HG03520 (cell line): ENCODE measurements at regions not wholly inside any gene's neighbourhood (a gene's known extent, or its start where the extent isn't known, plus 50 kb on each side); places are given as distances from the start of the nearest gene placed in this dataset.

Source experiments
- ATAC-seq: cut with Tn5 transposase; IDR thresholded peaks from one replicate; pipeline ENCODE4 v1.9.1; 2021; ENCODE audit warnings: mild to moderate bottlenecking, moderate library complexity; ENCODE audit not compliant: unreplicated experiment

GRCh38 chr2:136207030-136207623 lies 89.2 kb upstream of the CXCR4 start:
- ATAC-seq, result peak; percentile 32

GRCh38 chr2:136206613-136207012 lies 88.7 kb upstream of the CXCR4 start:
- peak; percentile 90 for ATAC-seq

GRCh38 chr2:136205615-136206014 lies 87.7 kb upstream of the CXCR4 start:
- ATAC-seq, result no peak

- no peak for ATAC-seq
These were observed 87.0 kb upstream of the CXCR4 start for GRCh38 chr2:136204971-136205370.

GRCh38 chr2:136195226-136195625 lies 77.3 kb upstream of the CXCR4 start:
- no peak for ATAC-seq

GRCh38 chr2:136191041-136191440 lies 73.1 kb upstream of the CXCR4 start:
- no peak for ATAC-seq

GRCh38 chr2:136189221-136189782 lies 71.4 kb upstream of the CXCR4 start:
- ATAC-seq, result no peak

GRCh38 chr2:136188086-136188485 lies 70.1 kb upstream of the CXCR4 start:
- ATAC-seq, result no peak

- ATAC-seq, result no peak
These were observed 68.2 kb upstream of the CXCR4 start for GRCh38 chr2:136185981-136186776.

GRCh38 chr2:136183097-136183496 lies 65.1 kb upstream of the CXCR4 start:
- ATAC-seq, result no peak

- no peak for ATAC-seq
These were observed 64.4 kb upstream of the CXCR4 start for GRCh38 chr2:136182315-136182714.

GRCh38 chr2:136179602-136179975 lies 61.6 kb upstream of the CXCR4 start:
- ATAC-seq, result no peak

- ATAC-seq, result no peak
These were observed 61.1 kb upstream of the CXCR4 start for GRCh38 chr2:136178941-136179601.

GRCh38 chr2:136175868-136176267 lies 57.9 kb upstream of the CXCR4 start:
- no peak for ATAC-seq

- ATAC-seq, result no peak
These were observed 57.5 kb upstream of the CXCR4 start for GRCh38 chr2:136175466-136175865.

GRCh38 chr2:136173126-136173525 lies 55.2 kb upstream of the CXCR4 start:
- ATAC-seq, result no peak

GRCh38 chr2:136171223-136171622 lies 53.3 kb upstream of the CXCR4 start:
- no peak for ATAC-seq

GRCh38 chr2:136168720-136169119 lies 50.8 kb upstream of the CXCR4 start:
- no peak for ATAC-seq

GRCh38 chr2:136167721-136168475 lies 49.9 kb upstream of the CXCR4 start:
- ATAC-seq, result no peak
